IMR-90 (cell line): ENCODE measurements at regions not wholly inside any gene's neighbourhood (a gene's known extent, or its start where the extent isn't known, plus 50 kb on each side); places are given as distances from the start of the nearest gene placed in this dataset.

ENCODE experiments used
- MAZ ChIP-seq: IDR thresholded peaks from 2 replicates; pipeline ENCODE4 v1.6.1; 2012; ENCODE audit warnings: low read depth, mild to moderate bottlenecking, low read length, improper control_type of control experiment, moderate library complexity, borderline replicate concordance
- MXI1 ChIP-seq: IDR thresholded peaks from 2 replicates; pipeline ENCODE4 v1.6.1; 2012; ENCODE audit warnings: low read depth, mild to moderate bottlenecking, low read length, moderate library complexity, borderline replicate concordance
- NFE2L2 ChIP-seq: fragments of 150-350 bp; IDR thresholded peaks from 2 replicates; pipeline ENCODE4 v1.6.1; 2016; ENCODE audit warnings: low read depth, mild to moderate bottlenecking, low read length
- POLR2A ChIP-seq: IDR thresholded peaks from 2 replicates; pipeline ENCODE4 v1.6.1; 2012; ENCODE audit warnings: mild to moderate bottlenecking, low read depth, low read length
- SMC3 ChIP-seq: fragments of 150-350 bp; IDR thresholded peaks from 2 replicates; pipeline ENCODE4 v1.6.1; 2016; ENCODE audit warnings: low read depth, mild to moderate bottlenecking, antibody characterized with exemption, low read length, moderate library complexity
- TF ChIP-seq, protein P1 (sequence below): conservative IDR thresholded peaks from 2 replicates; pipeline ENCODE4 v1.5.1; 2012; ENCODE audit warnings: mild to moderate bottlenecking, low read depth, low read length, improper control_type of control experiment

DNA sequence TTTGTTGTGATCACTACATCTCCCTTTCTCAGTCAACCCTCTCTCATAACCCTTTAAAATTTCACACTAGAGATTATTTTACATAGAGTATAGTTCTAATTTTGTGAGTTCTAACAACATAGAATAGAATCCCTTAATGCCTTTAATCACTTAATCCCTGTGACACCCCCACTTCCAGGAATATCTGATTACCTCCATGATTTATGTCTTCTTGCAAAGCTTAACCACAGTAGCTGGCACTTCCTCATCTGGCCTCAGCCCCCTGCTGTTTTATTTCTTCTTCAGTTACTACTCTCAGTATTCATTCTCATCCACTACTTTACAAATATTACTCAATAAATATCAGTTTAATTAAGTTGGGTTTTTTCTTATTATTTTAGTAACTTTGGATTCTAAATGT, 340.9 kb downstream of the CENPC start:
- TF ChIP-seq MXI1 (no peak), SMC3 (no peak), MAZ (no peak), POLR2A (no peak), NFE2L2 (no peak)
- TF ChIP-seq, protein P1, sequence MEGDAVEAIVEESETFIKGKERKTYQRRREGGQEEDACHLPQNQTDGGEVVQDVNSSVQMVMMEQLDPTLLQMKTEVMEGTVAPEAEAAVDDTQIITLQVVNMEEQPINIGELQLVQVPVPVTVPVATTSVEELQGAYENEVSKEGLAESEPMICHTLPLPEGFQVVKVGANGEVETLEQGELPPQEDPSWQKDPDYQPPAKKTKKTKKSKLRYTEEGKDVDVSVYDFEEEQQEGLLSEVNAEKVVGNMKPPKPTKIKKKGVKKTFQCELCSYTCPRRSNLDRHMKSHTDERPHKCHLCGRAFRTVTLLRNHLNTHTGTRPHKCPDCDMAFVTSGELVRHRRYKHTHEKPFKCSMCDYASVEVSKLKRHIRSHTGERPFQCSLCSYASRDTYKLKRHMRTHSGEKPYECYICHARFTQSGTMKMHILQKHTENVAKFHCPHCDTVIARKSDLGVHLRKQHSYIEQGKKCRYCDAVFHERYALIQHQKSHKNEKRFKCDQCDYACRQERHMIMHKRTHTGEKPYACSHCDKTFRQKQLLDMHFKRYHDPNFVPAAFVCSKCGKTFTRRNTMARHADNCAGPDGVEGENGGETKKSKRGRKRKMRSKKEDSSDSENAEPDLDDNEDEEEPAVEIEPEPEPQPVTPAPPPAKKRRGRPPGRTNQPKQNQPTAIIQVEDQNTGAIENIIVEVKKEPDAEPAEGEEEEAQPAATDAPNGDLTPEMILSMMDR, result no peak
